HepG2 (cell line): ENCODE measurements at regions not wholly inside any gene's neighbourhood (a gene's known extent, or its start where the extent isn't known, plus 50 kb on each side); places are given as distances from the start of the nearest gene placed in this dataset.
"Not testable (repeated sequence)": the region's sequence is repeated elsewhere in the genome, so short reads cannot be mapped to it uniquely, and the experiment has no call there.

Experiments
- ATAC-seq: fragments of 200-7000 bp; cut with Tn5 transposase; 3 replicates; pipeline ENCODE4 v1.9.1; 2020; ENCODE audit warnings: mild to moderate bottlenecking, moderate library complexity
- BruUV-seq: library from RNA; stranded (reverse); fragments of 400-500 nt; replicated peaks from 2 replicates; lab custom pipeline; 2021; lab: Mats Ljungman, UMichigan
- CTCF ChIA-PET: fragments of 300-600 bp; formaldehyde crosslinking; extraction: SDS; loops from one replicate; lab custom pipeline; 2021; ENCODE audit warnings: low total read pairs, inconsistent platforms, low intra/inter-chr PET ratio; lab: Yijun Ruan, JAX
- POLR2A ChIA-PET: fragments of 350-600 bp; sonication (Branson Sonifier 250); formaldehyde crosslinking; loops from one replicate; lab custom pipeline; 2020; ENCODE audit warnings: antibody characterized with exemption, inconsistent platforms; lab: Yijun Ruan, JAX
- DNase-seq: peaks from one replicate; pipeline ENCODE4 v3.0.0-alpha.2; 2015; ENCODE audit warnings: low spot score
- FAIRE-seq: peaks from 3 replicates; lab custom pipeline; 2011; peaks lifted over from hg19 to GRCh38; lab: Jason Lieb, UNC
- H2AFZ ChIP-seq: one replicate; pipeline ENCODE4 v1.6.1; 2011; ENCODE audit warnings: low read length, inconsistent platforms
- H3K27ac ChIP-seq: fragments of 300-600 bp; 3 replicates; pipeline ENCODE4 v1.8.0; 2011; ENCODE audit warnings: mixed run types, mild to moderate bottlenecking, mixed read lengths, low read length, inconsistent platforms; ENCODE audit not compliant: insufficient read depth; ENCODE audit errors: extremely low read length
- H3K27me3 ChIP-seq, 2 experiments: fragments of 200-600 bp in 1 of 2; 2 replicates in 1 of 2; 3 replicates in 1 of 2; pipeline versions ENCODE4 v1.6.0 to v1.8.0; 2011; ENCODE audit warnings: low read length in 2 of 2, mild to moderate bottlenecking in 2 of 2, moderate library complexity in 2 of 2, inconsistent platforms in 1 of 2; ENCODE audit not compliant: insufficient read depth in 2 of 2, control insufficient read depth in 1 of 2
- H3K36me3 ChIP-seq, 2 experiments: fragments of 200-600 bp in 1 of 2; replicated peaks in 1 of 2; 2 replicates in 1 of 2; 3 replicates in 1 of 2; pipeline versions ENCODE4 v1.5.1 to v1.8.0; 2011; ENCODE audit warnings: low read length in 2 of 2, inconsistent platforms in 1 of 2; ENCODE audit not compliant: insufficient read depth in 2 of 2, control insufficient read depth in 1 of 2
- H3K4me1 ChIP-seq: 2 replicates; pipeline ENCODE4 v1.5.1; 2012; ENCODE audit warnings: low read length, inconsistent platforms; ENCODE audit not compliant: insufficient read depth
- H3K4me2 ChIP-seq: 2 replicates; pipeline ENCODE4 v1.6.0; 2011; ENCODE audit warnings: low read depth, low read length, inconsistent platforms
- H3K4me3 ChIP-seq, 3 experiments: fragments of 200-600 bp in 1 of 3; sonication (generic), shearing (Covaris generic) in 1 of 3; replicated peaks in 1 of 3; 2 replicates each; pipeline ENCODE4 v1.5.1; 2011 to 2016; ENCODE audit warnings: low read length in 3 of 3, inconsistent platforms in 2 of 3, low read depth in 2 of 3, mild to moderate bottlenecking in 2 of 3, control low read depth in 1 of 3, mixed read lengths in 1 of 3; ENCODE audit not compliant: insufficient read depth in 1 of 3
- H3K79me2 ChIP-seq: one replicate; pipeline ENCODE4 v1.6.1; 2011; ENCODE audit warnings: low read length, inconsistent platforms; ENCODE audit not compliant: insufficient read depth
- H3K9ac ChIP-seq: 2 replicates; pipeline ENCODE4 v1.6.0; 2011; ENCODE audit warnings: mild to moderate bottlenecking, low read depth, low read length, inconsistent platforms; ENCODE audit not compliant: insufficient read depth
- H3K9me3 ChIP-seq: 2 replicates; pipeline ENCODE4 v1.5.1; 2012; ENCODE audit warnings: mild to moderate bottlenecking, low read length
- H4K20me1 ChIP-seq: 2 replicates; pipeline ENCODE4 v1.6.0; 2011; ENCODE audit warnings: inconsistent platforms, mild to moderate bottlenecking, low read length, moderate library complexity; ENCODE audit not compliant: insufficient read depth
- CEBPZ ChIP-seq: IDR thresholded peaks from 2 replicates; pipeline ENCODE4 v1.6.1; 2012; ENCODE audit warnings: low read length, improper control_type of control experiment
- FLYWCH1 ChIP-seq: sonication (generic); formaldehyde crosslinking; IDR thresholded peaks from 2 replicates; pipeline ENCODE4 v1.8.1; 2023; ENCODE audit warnings: mild to moderate bottlenecking, missing genetic modification reagents
- KLF11 ChIP-seq: IDR thresholded peaks from 2 replicates; pipeline ENCODE4 v1.6.1; 2016; ENCODE audit warnings: missing compliant biosample characterization
- MTA3 ChIP-seq: sonication (generic); formaldehyde crosslinking; IDR thresholded peaks from 2 replicates; pipeline ENCODE4 v1.4.0; 2020; ENCODE audit warnings: missing genetic modification reagents
- SP2 ChIP-seq: sonication (generic); formaldehyde crosslinking; IDR thresholded peaks from 2 replicates; pipeline ENCODE4 v1.5.1; 2020; ENCODE audit warnings: mild to moderate bottlenecking, missing genetic modification reagents
- TSC22D2 ChIP-seq: sonication (generic); formaldehyde crosslinking; IDR thresholded peaks from 2 replicates; pipeline ENCODE4 v1.5.1; 2020; ENCODE audit warnings: missing genetic modification reagents, mild to moderate bottlenecking, borderline replicate concordance
- ZNF44 ChIP-seq: sonication (generic); formaldehyde crosslinking; IDR thresholded peaks from 2 replicates; pipeline ENCODE4 v1.5.1; 2020; ENCODE audit warnings: mild to moderate bottlenecking, missing genetic modification reagents
- WGBS: methylation state at CpG from one replicate; pipeline ENCODE4 v1.1.6; 2017; ENCODE audit warnings: low lambda C conversion rate; 5-methylcytosine and 5-hydroxymethylcytosine counted together
- in situ Hi-C: cut with HindIII; loops from 2 replicates; pipeline ENCODE4 v1.10.0; 2017; ENCODE audit warnings: low pct_unique_long_range_greater_than_20kb; ENCODE audit not compliant: extremely low pct_ligation_motif_present
- intact Hi-C: fragments of 100-400 bp; cut with micrococcal nuclease; formaldehyde crosslinking; loops from one replicate; pipeline ENCODE4 v1.10.0; 2022; ENCODE audit not compliant: unreplicated experiment

GRCh38 chr9:87026204-87026603, 78.9 kb upstream of the GAS1 start (continued):
- TF ChIP-seq TSC22D2 (CRISPR knock-in tag) (no peak), MTA3 (CRISPR knock-in tag) (no peak), KLF11 (CRISPR knock-in tag) (no peak), FLYWCH1 (CRISPR knock-in tag) (no peak), ZNF44 (CRISPR knock-in tag) (no peak), SP2 (CRISPR knock-in tag) (no peak), CEBPZ (no peak)

GRCh38 chr9:87028836-87029235, 81.5 kb upstream of the GAS1 start:
- H3K27ac ChIP-seq, CTCF ChIA-PET, H3K4me3 ChIP-seq, in situ Hi-C loops, H3K27me3 ChIP-seq, H3K9ac ChIP-seq, FAIRE-seq, POLR2A ChIA-PET, BruUV-seq, ATAC-seq, H2AFZ ChIP-seq, H3K4me2 ChIP-seq, H3K36me3 ChIP-seq, H3K4me1 ChIP-seq, intact Hi-C loops, H3K79me2 ChIP-seq, H4K20me1 ChIP-seq, H3K9me3 ChIP-seq, DNase-seq: not testable (repeated sequence)
- WGBS = 19% methylated on average over 4 of the region's 4 CpGs
